NT2/D1 (cell line): ENCODE measurements at regions not wholly inside any gene's neighbourhood (a gene's known extent, or its start where the extent isn't known, plus 50 kb on each side); places are given as distances from the start of the nearest gene placed in this dataset.

Source experiments
- YY1 ChIP-seq: IDR thresholded peaks from 2 replicates; pipeline ENCODE4 v1.6.1; 2011; ENCODE audit not compliant: insufficient read length, insufficient read depth
- ZNF274 ChIP-seq: IDR thresholded peaks from 2 replicates; pipeline ENCODE4 v1.6.1; 2011; ENCODE audit warnings: mild to moderate bottlenecking, low read depth, low read length

DNA sequence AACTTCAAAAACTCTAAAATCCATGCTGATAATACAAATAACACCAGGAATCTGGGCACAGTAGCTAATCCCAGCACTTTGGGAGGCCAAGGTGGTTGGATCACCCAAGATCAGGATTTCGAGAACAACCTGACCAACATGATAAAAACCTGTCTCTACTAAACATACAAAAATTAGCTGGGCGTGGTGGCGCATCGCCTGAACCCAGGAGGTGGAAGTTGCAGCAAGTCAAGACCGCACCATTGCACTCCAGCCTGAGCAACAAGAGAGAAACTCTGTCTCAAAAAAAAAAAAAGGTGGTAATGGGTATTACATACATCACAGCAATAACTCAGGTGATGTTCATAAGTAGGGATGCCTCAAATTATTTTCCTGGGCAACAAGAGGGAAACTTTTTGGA lies 315.0 kb upstream of the MEOX2 start:
- no peak for TF ChIP-seq YY1
- no peak for TF ChIP-seq ZNF274
